ENCODE measurements at regions not wholly inside any gene's neighbourhood (a gene's known extent, or its start where the extent isn't known, plus 50 kb on each side); places are given as distances from the start of the nearest gene placed in this dataset.

- H3K9me3 ChIP-seq = peaks cover 4% of the 10 kb centered on the region; the same call in 1 of the 2 replicates
- 0 out of 2 replicates have a peak, but pooled peaks cover 2% of the 10 kb centered on the region for H3K27me3 ChIP-seq
- DNase-seq = no peak
- H3K36me3 ChIP-seq = no peaks in the 10 kb centered on the region
- H3K4me3 ChIP-seq = no peak overlapping the region
These were observed 89.7 kb downstream of the SHOX start for GRCh38 chrX:720250-720649.

GRCh38 chrX:716136-716535, 85.5 kb downstream of the SHOX start:
- Histone ChIP-seq H3K9me3 (no peaks in the 10 kb centered on the region), H3K27me3 (0 out of 2 replicates have a peak, but pooled peaks cover 2% of the 10 kb centered on the region), H3K4me3 (no peak overlapping the region), H3K36me3 (no peaks in the 10 kb centered on the region)
- DNase-seq = no peak

- no peak for DNase-seq
- no peaks in the 10 kb centered on the region for H3K36me3 ChIP-seq
- no peaks in the 10 kb centered on the region for H3K9me3 ChIP-seq
- no peak overlapping the region for H3K4me3 ChIP-seq
- H3K27me3 ChIP-seq = no peaks in the 10 kb centered on the region
These were observed 83.5 kb downstream of the SHOX start for GRCh38 chrX:714131-714530.

Data from MG63 (cell line).